ENCODE measurements at regions not wholly inside any gene's neighbourhood (a gene's known extent, or its start where the extent isn't known, plus 50 kb on each side); places are given as distances from the start of the nearest gene placed in this dataset.
"Not testable (repeated sequence)": the region's sequence is repeated elsewhere in the genome, so short reads cannot be mapped to it uniquely, and the experiment has no call there.

- POLR2A ChIA-PET = interaction anchor here (0.9 to 9.7 kb wide), 22 partner anchors 13 to 1779 kb away, joined by 3 to 197 read pairs (median 10); a partner anchor contains a TSS
These were observed 102.0 kb downstream of the OR2B2 start for GRCh38 chr6:27809939-27810767.

DNA sequence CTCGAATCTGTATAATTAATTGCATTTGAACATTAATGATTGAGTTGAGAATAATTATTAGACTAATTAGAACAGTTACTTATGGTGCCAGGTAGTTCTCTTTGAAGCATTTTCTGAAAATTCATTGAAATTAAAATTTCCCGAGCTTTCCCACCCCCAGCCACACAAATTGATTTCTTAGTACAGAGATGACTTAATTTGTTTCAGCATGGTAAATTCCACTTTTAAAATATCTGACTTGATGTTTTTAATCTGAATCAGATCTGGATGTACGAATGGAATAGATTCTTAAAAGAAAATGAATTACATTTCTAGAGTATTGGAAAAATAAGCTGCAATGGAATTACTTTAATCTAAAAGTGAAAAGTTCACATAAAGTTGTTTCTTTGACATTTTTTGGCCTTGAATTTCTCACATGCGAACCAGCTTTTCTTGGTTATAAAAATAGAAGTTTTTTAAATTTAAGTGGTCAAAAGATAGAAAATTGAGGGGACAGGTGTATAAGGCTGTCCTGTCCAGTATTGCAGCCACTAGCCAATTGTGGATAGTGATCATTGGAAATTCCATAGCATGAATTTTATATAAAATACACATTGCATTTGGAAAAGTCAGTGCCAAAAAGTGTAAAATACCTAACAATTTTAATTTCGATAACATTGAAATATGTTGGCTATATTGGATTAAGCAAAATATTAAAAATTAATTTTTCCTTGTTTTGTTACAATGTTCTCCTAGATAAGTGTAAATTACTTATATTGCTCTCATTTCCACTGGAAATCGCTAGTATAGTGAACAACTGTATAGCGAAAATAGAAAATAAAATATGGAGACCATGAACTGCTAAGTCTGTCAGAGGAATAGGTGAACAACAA is 102.9 kb downstream of the OR2B2 start:
- ChIA-PET CTCF (interaction anchor here (0.7 to 3.3 kb wide), 10 partner anchors 10 to 1778 kb away, joined by 3 to 26 read pairs (median 3); a partner anchor contains a TSS), POLR2A (interaction anchor here (0.6 to 9.7 kb wide), 24 partner anchors 14 to 1778 kb away, joined by 3 to 197 read pairs (median 10); a partner anchor contains a TSS)
- H3K36me3 Mint-ChIP-seq (ENCODE audit: low read depth) = peaks cover 11% of the 10 kb centered on the region
- H3K27me3 Mint-ChIP-seq = no peaks in the 10 kb centered on the region
- peak overlapping the region; percentile 99 for H3K27ac Mint-ChIP-seq
- no peaks in the 10 kb centered on the region for H3K9me3 Mint-ChIP-seq
- peak overlapping the region; percentile 86 for H3K4me3 Mint-ChIP-seq
- no peak for DNase-seq
- H3K4me1 Mint-ChIP-seq = peaks cover 63% of the 10 kb centered on the region

More at GRCh38 chr6:27809939-27810767, 102.0 kb downstream of the OR2B2 start:
- H3K9me3 Mint-ChIP-seq = no peaks in the 10 kb centered on the region
- peak overlapping the region; percentile 86 for H3K4me3 Mint-ChIP-seq
- no peaks in the 10 kb centered on the region for H3K27me3 Mint-ChIP-seq
- peak; percentile 89 for DNase-seq
- H3K27ac Mint-ChIP-seq = peak overlapping the region; percentile 99
- peaks cover 65% of the 10 kb centered on the region for H3K4me1 Mint-ChIP-seq
- CTCF ChIA-PET = interaction anchor here (0.7 to 3.3 kb wide), 11 partner anchors 10 to 1779 kb away, joined by 3 to 26 read pairs (median 3); a partner anchor contains a TSS
- peaks cover 11% of the 10 kb centered on the region for H3K36me3 Mint-ChIP-seq (ENCODE audit: low read depth)

- H3K27me3 Mint-ChIP-seq; H3K36me3 Mint-ChIP-seq (ENCODE audit: low read depth); H3K9me3 Mint-ChIP-seq: not testable (repeated sequence)
- peak; percentile 41 for DNase-seq
- Mint-ChIP-seq H3K4me3 (peak overlapping the region; percentile 86), H3K4me1 (peaks cover 55% of the 10 kb centered on the region), H3K27ac (peak overlapping the region; percentile 99)
- CTCF ChIA-PET = interaction anchor here (0.6 to 3.3 kb wide), 7 partner anchors 12 to 87 kb away, joined by 3 to 26 read pairs (median 5); a partner anchor contains a TSS
- POLR2A ChIA-PET = interaction anchor here (0.6 to 9.7 kb wide), 26 partner anchors 13 to 1765 kb away, joined by 3 to 197 read pairs (median 6); a partner anchor contains a TSS
These were observed 103.7 kb downstream of the OR2B2 start for GRCh38 chr6:27808242-27809066.

DNA sequence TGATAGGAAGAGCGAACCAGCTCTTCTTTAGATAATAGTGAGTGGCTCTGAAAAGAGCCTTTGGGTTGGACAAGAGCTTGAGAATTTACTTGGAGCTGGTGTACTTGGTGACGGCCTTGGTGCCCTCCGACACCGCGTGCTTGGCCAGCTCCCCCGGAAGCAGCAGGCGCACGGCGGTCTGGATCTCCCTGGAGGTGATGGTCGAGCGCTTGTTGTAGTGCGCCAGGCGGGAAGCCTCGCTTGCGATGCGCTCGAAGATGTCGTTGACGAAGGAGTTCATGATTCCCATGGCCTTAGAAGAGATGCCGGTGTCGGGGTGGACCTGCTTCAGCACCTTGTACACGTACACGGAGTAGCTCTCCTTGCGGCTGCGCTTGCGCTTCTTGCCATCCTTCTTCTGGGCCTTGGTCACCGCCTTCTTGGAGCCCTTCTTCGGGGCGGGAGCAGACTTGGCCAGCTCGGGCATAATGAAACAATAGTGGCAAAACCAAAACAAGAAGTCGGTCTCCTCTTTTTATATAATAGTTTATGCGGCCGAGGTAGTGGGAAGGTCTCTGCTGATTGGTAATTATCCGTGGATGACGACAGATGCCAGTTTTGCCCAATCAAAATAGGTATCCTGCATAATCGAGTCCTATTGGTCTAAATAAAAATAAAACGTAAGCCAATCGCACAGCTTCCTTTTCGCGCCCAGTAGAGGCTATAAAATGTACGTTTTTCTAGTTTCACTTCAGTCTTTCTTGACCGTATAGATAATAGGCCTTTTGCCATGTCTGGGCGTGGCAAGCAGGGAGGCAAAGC is 104.6 kb downstream of the OR2B2 start:
- peaks cover 49% of the 10 kb centered on the region for H3K4me1 Mint-ChIP-seq
- H3K9me3 Mint-ChIP-seq = not testable (repeated sequence)

GRCh38 chr6:27806981-27807440 is 105.2 kb downstream of the OR2B2 start:
- ChIA-PET POLR2A (interaction anchor here (0.6 to 9.7 kb wide), 17 partner anchors 12 to 1763 kb away, joined by 3 to 197 read pairs (median 13); a partner anchor contains a TSS), CTCF (interaction anchor here (0.6 to 2.9 kb wide), 9 partner anchors 10 to 654 kb away, joined by 3 to 17 read pairs (median 4); no protein-coding TSS in a partner anchor)
- peak; percentile 52 for DNase-seq
- H3K9me3 Mint-ChIP-seq = no peaks in the 10 kb centered on the region
- peaks cover 44% of the 10 kb centered on the region for H3K4me1 Mint-ChIP-seq
- H3K27ac Mint-ChIP-seq = peak overlapping the region; percentile 99
- peaks cover 9% of the 10 kb centered on the region for H3K36me3 Mint-ChIP-seq (ENCODE audit: low read depth)
- peak overlapping the region; percentile 86 for H3K4me3 Mint-ChIP-seq
- no peaks in the 10 kb centered on the region for H3K27me3 Mint-ChIP-seq

More for the DNA sequence above, 104.6 kb downstream of the OR2B2 start:
- ChIA-PET CTCF (interaction anchor here (0.6 to 2.9 kb wide), 11 partner anchors 11 to 681 kb away, joined by 3 to 17 read pairs (median 4); no protein-coding TSS in a partner anchor), POLR2A (interaction anchor here (0.6 to 9.7 kb wide), 26 partner anchors 12 to 1764 kb away, joined by 3 to 197 read pairs (median 6); a partner anchor contains a TSS)
- DNase-seq = peak; percentile 89
- H3K4me3 Mint-ChIP-seq = peak overlapping the region; percentile 86
- not testable (repeated sequence) for H3K27me3 Mint-ChIP-seq; H3K36me3 Mint-ChIP-seq (ENCODE audit: low read depth)
- H3K27ac Mint-ChIP-seq = peak overlapping the region; percentile 99

GRCh38 chr6:27805347-27805746 is 106.8 kb downstream of the OR2B2 start:
- DNase-seq = no peak
- Mint-ChIP-seq H3K27me3 (no peaks in the 10 kb centered on the region), H3K27ac (no peak overlapping the region), H3K36me3 (ENCODE audit: low read depth) (peaks cover 4% of the 10 kb centered on the region), H3K4me1 (peaks cover 30% of the 10 kb centered on the region), H3K9me3 (no peaks in the 10 kb centered on the region), H3K4me3 (no peak overlapping the region)
- ChIA-PET CTCF (no interaction called here), POLR2A (no interaction called here)

DNA sequence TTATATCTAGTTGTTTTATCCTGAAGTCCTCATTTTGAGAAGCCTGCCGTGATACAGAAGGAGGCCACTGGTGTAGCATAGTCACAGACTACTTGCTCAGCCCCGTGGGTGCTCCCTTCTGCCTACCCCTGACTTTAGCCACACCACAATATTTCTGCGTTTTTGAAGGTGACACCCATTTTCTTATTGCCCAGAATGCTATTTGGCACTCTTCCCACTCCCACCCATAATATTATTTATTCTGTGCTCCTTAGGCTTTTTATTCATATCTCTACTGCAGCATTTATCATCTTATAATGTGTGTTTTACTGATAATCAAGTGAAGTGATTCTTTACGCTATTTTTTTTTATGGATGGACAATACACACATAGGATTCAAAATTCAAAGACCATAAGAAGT is 107.3 kb downstream of the OR2B2 start:
- DNase-seq = no peak
- Mint-ChIP-seq H3K9me3 (no peaks in the 10 kb centered on the region), H3K27ac (no peak overlapping the region), H3K27me3 (no peaks in the 10 kb centered on the region), H3K36me3 (ENCODE audit: low read depth) (peaks cover under 1% of the 10 kb centered on the region), H3K4me3 (no peak overlapping the region), H3K4me1 (peaks cover 29% of the 10 kb centered on the region)
- ChIA-PET CTCF (no interaction called here), POLR2A (no interaction called here)

DNA sequence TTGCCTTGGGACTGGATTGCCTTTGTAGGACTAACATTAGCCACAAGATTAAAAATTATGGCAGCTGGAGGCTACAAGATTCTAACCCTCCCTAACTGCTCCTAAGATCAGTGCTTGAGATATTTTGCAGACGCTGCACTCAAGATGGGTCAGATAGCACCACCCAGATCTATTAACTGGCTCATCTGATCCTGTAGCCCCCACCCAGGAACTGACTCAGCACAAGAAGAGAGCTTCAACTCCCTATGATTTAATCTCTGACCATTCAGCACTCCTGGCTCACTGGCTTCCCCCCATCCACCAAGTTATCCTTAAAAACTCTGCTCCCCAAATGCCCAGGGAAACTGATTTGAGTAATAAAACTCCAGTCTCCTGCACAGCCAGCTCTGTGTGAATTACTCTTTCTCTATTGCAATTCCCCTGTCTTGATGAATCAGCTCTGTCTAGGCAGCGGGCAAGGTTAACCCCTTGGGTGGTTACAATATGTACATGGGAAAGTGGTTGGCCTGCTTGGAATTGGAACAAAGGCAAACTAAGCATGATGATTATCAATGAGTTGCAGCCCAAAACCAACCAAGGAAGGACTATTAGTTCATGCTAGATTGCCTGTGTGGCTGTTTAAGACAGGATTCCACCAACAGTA is 111.3 kb downstream of the OR2B2 start:
- Mint-ChIP-seq H3K9me3 (no peaks in the 10 kb centered on the region), H3K4me1 (peaks cover 13% of the 10 kb centered on the region), H3K27ac (no peak overlapping the region), H3K27me3 (peaks cover 11% of the 10 kb centered on the region), H3K4me3 (no peak overlapping the region), H3K36me3 (ENCODE audit: low read depth) (no peaks in the 10 kb centered on the region)
- DNase-seq = no peak
- POLR2A ChIA-PET = interaction anchor here (0.7 kb wide), 1 partner anchor 49 kb away, joined by 3 read pairs; no protein-coding TSS in a partner anchor
- CTCF ChIA-PET = interaction anchor here (1.2 kb wide), 1 partner anchor 28 kb away, joined by 3 read pairs; no protein-coding TSS in a partner anchor

DNA sequence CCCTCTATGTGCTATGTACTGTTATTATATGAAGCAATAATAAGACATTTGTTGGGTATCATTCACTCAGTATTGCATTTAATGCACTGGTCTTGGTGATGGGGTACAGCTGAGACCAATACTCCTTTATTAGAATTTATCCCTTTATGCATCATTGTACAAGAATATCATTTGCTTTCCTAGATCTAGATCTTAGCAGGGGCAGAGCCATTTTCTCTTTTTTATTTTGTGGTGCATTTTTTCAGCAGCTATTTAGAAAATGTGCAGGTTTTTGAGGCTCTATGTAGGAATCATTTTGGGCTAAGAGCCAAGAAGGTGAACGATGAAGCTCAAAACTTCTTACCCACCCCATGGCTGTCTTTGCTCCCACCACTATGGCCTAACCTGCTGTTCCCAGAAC is 114.2 kb downstream of the OR2B2 start:
- Mint-ChIP-seq H3K36me3 (ENCODE audit: low read depth) (no peaks in the 10 kb centered on the region), H3K4me1 (peaks cover 28% of the 10 kb centered on the region), H3K9me3 (no peaks in the 10 kb centered on the region), H3K27me3 (peaks cover 11% of the 10 kb centered on the region), H3K27ac (no peak overlapping the region), H3K4me3 (no peak overlapping the region)
- ChIA-PET CTCF (interaction anchor here (1.5 to 2.6 kb wide), 3 partner anchors 9 to 671 kb away, joined by 5 to 17 read pairs (median 8); a partner anchor contains a TSS), POLR2A (no interaction called here)
- DNase-seq = no peak

DNA sequence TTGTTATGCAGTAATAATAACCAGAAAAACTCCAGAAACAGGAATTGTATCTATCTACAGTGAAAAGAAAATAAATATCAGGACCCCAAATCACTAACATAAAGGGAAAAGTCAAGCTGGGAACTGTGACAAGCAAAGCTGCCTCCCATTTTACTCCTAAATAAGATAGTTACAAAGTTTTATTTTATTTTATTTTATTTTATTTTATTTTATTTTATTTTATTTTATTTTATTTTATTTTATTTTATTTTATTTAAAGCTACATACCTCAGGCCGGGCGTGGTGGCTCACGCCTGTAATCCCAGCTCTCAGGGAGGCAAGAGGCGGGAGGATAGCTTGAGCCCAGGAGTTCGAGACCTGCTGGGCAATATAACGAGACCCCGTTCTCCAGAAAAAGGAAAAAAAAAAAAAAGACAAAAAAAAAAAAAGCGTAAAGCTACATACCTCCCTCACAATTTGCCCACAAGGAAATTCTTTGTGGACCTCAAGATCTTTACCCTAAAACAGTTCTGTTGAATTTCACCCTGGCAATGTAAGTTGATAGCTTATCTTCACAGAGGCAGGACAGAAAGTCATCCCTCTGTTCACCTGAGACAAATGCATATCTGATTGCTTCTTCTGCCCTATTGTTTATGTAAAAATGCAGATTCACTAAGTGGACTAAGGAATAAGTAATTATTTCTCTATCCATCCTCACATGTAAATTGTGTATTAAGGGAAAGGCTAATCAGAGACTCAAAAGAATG is 115.3 kb downstream of the OR2B2 start:
- Mint-ChIP-seq H3K27me3 (peaks cover 11% of the 10 kb centered on the region), H3K4me1 (peaks cover 39% of the 10 kb centered on the region)
- not testable (repeated sequence) for H3K9me3 Mint-ChIP-seq; H3K27ac Mint-ChIP-seq; H3K36me3 Mint-ChIP-seq (ENCODE audit: low read depth); DNase-seq; H3K4me3 Mint-ChIP-seq
- CTCF ChIA-PET = interaction anchor here (0.6 to 2.6 kb wide), 20 partner anchors 10 to 636 kb away, joined by 3 to 20 read pairs (median 6); a partner anchor contains a TSS
- POLR2A ChIA-PET = interaction anchor here (0.7 to 3.7 kb wide), 2 partner anchors 12 to 649 kb away, joined by 3 to 29 read pairs; a partner anchor contains a TSS
